ENCODE measurements at regions not wholly inside any gene's neighbourhood (a gene's known extent, or its start where the extent isn't known, plus 50 kb on each side); places are given as distances from the start of the nearest gene placed in this dataset.

GRCh38 chr2:62382122-62382521 is 123.9 kb downstream of the TMEM17 start:
- H3K36me3 ChIP-seq (replicated peaks in 1 of 2; ENCODE audit: control extremely low read depth in 1 of 2, control insufficient read depth in 1 of 2, extremely low read depth in 1 of 2, insufficient read depth in 2 of 2, low read length in 1 of 2), result no peaks in the 10 kb centered on the region
- intact Hi-C loops (cut with micrococcal nuclease), result no loop called here
- TF ChIP-seq CTCF (IDR thresholded peaks at IDR 0.05), result no peak
- TF ChIP-seq EZH2 (IDR thresholded peaks at IDR 0.05; ENCODE audit: borderline replicate concordance, insufficient read depth, low read depth, low read length, poor library complexity, severe bottlenecking), result no peak
- no peak overlapping the region for H3K4me2 ChIP-seq (replicated peaks; ENCODE audit: low read depth, low read length, poor library complexity, severe bottlenecking)
- Mint-ChIP-seq H3K4me3 (no peak overlapping the region), H3K27me3 (no peaks in the 10 kb centered on the region), H3K4me1 (no peaks in the 10 kb centered on the region), H3K9me3 (ENCODE audit: insufficient read depth) (peaks cover 5% of the 10 kb centered on the region), H3K27ac (no peak overlapping the region)
- H3K4me3 ChIP-seq (ENCODE audit: control extremely low read depth in 1 of 5, extremely low read depth in 1 of 5, insufficient read depth in 1 of 5, low read depth in 2 of 5, low read length in 4 of 5), result no peak overlapping the region
- no peaks in the 10 kb centered on the region for H3K27me3 ChIP-seq (replicated peaks in 1 of 4; ENCODE audit: control extremely low read depth in 1 of 4, control insufficient read depth in 3 of 4, insufficient read depth in 4 of 4, low read length in 3 of 4)
- CTCF ChIA-PET, result no interaction called here
- POLR2A ChIA-PET, result no interaction called here
- H2AFZ ChIP-seq (ENCODE audit: insufficient read depth, low read depth, low read length, poor library complexity, severe bottlenecking), result no peak overlapping the region
- DNase-seq (no peak), ATAC-seq (ENCODE audit: low read depth) (no peak)
- no CpG with 5 or more reads among the region's 2 CpGs for WGBS (ENCODE audit: insufficient coverage)
- H3K4me1 ChIP-seq (ENCODE audit: control insufficient read depth in 2 of 2, insufficient read depth in 2 of 2, low read length in 2 of 2), result no peaks in the 10 kb centered on the region
- H3K9ac ChIP-seq (ENCODE audit: low read length), result no peak overlapping the region
- H3K9me3 ChIP-seq (ENCODE audit: control extremely low read depth in 1 of 3, control insufficient read depth in 2 of 3, insufficient read depth in 1 of 3, low read length in 2 of 3), result peaks cover 2 to 15% (median 2%) of the 10 kb centered on the region in 3 donors
- H3K79me2 ChIP-seq (ENCODE audit: control insufficient read depth, insufficient read depth, low read length), result no peaks in the 10 kb centered on the region
- no peak overlapping the region for H3K27ac ChIP-seq (ENCODE audit: low read length in 2 of 2)
- H4K20me1 ChIP-seq (ENCODE audit: control insufficient read depth, insufficient read depth, low read length, poor library complexity, severe bottlenecking), result no peaks in the 10 kb centered on the region

GRCh38 chr2:62381656-62382055 is 124.3 kb downstream of the TMEM17 start:
- H3K27ac Mint-ChIP-seq, result no peak overlapping the region
- H3K9ac ChIP-seq (ENCODE audit: low read length), result no peak overlapping the region
- DNase-seq (no peak), ATAC-seq (ENCODE audit: low read depth) (no peak)
- no peak overlapping the region for H2AFZ ChIP-seq (ENCODE audit: insufficient read depth, low read depth, low read length, poor library complexity, severe bottlenecking)
- no peak overlapping the region for H3K4me3 Mint-ChIP-seq
- no peaks in the 10 kb centered on the region for H3K27me3 Mint-ChIP-seq
- POLR2A ChIA-PET, result no interaction called here
- H3K4me2 ChIP-seq (replicated peaks; ENCODE audit: low read depth, low read length, poor library complexity, severe bottlenecking), result no peak overlapping the region
- 86% methylated on average over 1 of the region's 1 CpG for WGBS (ENCODE audit: insufficient coverage)
- peaks cover 4% of the 10 kb centered on the region for H3K9me3 Mint-ChIP-seq (ENCODE audit: insufficient read depth)
- CTCF ChIA-PET, result no interaction called here
- TF ChIP-seq CTCF (IDR thresholded peaks at IDR 0.05), result no peak
- no peak for TF ChIP-seq EZH2 (IDR thresholded peaks at IDR 0.05; ENCODE audit: borderline replicate concordance, insufficient read depth, low read depth, low read length, poor library complexity, severe bottlenecking)
- no peaks in the 10 kb centered on the region for H4K20me1 ChIP-seq (ENCODE audit: control insufficient read depth, insufficient read depth, low read length, poor library complexity, severe bottlenecking)
- intact Hi-C loops (cut with micrococcal nuclease), result no loop called here
- H3K36me3 ChIP-seq (replicated peaks in 1 of 2; ENCODE audit: control extremely low read depth in 1 of 2, control insufficient read depth in 1 of 2, extremely low read depth in 1 of 2, insufficient read depth in 2 of 2, low read length in 1 of 2), result no peaks in the 10 kb centered on the region
- H3K27ac ChIP-seq (ENCODE audit: low read length in 2 of 2), result no peak overlapping the region
- no peaks in the 10 kb centered on the region for H3K79me2 ChIP-seq (ENCODE audit: control insufficient read depth, insufficient read depth, low read length)
- no peaks in the 10 kb centered on the region for H3K27me3 ChIP-seq (replicated peaks in 1 of 4; ENCODE audit: control extremely low read depth in 1 of 4, control insufficient read depth in 3 of 4, insufficient read depth in 4 of 4, low read length in 3 of 4)
- H3K4me1 Mint-ChIP-seq, result no peaks in the 10 kb centered on the region
- no peaks in the 10 kb centered on the region for H3K4me1 ChIP-seq (ENCODE audit: control insufficient read depth in 2 of 2, insufficient read depth in 2 of 2, low read length in 2 of 2)
- peaks cover 0 to 14% (median 2%) of the 10 kb centered on the region in 3 donors for H3K9me3 ChIP-seq (ENCODE audit: control extremely low read depth in 1 of 3, control insufficient read depth in 2 of 3, insufficient read depth in 1 of 3, low read length in 2 of 3)
- no peak overlapping the region for H3K4me3 ChIP-seq (ENCODE audit: control extremely low read depth in 1 of 5, extremely low read depth in 1 of 5, insufficient read depth in 1 of 5, low read depth in 2 of 5, low read length in 4 of 5)

All from B cell (primary cell).